A549 (cell line): ENCODE measurements at regions not wholly inside any gene's neighbourhood (a gene's known extent, or its start where the extent isn't known, plus 50 kb on each side); places are given as distances from the start of the nearest gene placed in this dataset.

Source experiments
- ATAC-seq, 2 experiments: fragments of 200-7000 bp in 1 of 2; fragments of >200 bp in 1 of 2; cut with Nextera tagmentation in 1 of 2; cut with Tn5 transposase in 1 of 2; 3 replicates each; pipeline versions ENCODE4 v1.8.0 to v1.9.1; 2018 to 2020; ENCODE audit warnings: mild to moderate bottlenecking in 1 of 2, moderate library complexity in 1 of 2
- CTCF ChIA-PET: fragments of 300-600 bp; sonication (Branson Sonifier 250); formaldehyde crosslinking; extraction: SDS; loops from one replicate; lab custom pipeline; 2021; ENCODE audit warnings: antibody characterized with exemption, inconsistent platforms; lab: Yijun Ruan, JAX
- POLR2A ChIA-PET: fragments of 350-600 bp; formaldehyde crosslinking; extraction: SDS; loops from one replicate; lab custom pipeline; 2021; ENCODE audit warnings: antibody characterized with exemption, inconsistent platforms; lab: Yijun Ruan, JAX
- DNase-seq, 2 experiments: peaks; one replicate each; pipeline versions ENCODE4 v3.0.0 to v3.0.0-alpha.2; 2011 to 2016; ENCODE audit warnings: low read depth in 1 of 2, low spot score in 1 of 2
- FAIRE-seq: peaks from 2 replicates; lab custom pipeline; 2011; peaks lifted over from hg19 to GRCh38; lab: Jason Lieb, UNC
- H3K27ac ChIP-seq, 2 experiments: fragments of >200 bp; sonication (Bioruptor Twin); formaldehyde crosslinking; 3 replicates each; pipeline ENCODE4 v1.5.1; 2016 to 2017
- H3K4me1 ChIP-seq: fragments of >200 bp; sonication (Bioruptor Twin); formaldehyde crosslinking; 3 replicates; pipeline ENCODE4 v1.6.1; 2016
- H3K4me2 ChIP-seq: fragments of >200 bp; sonication (Bioruptor Twin); formaldehyde crosslinking; 3 replicates; pipeline ENCODE4 v1.6.1; 2016
- H3K4me3 ChIP-seq: fragments of >200 bp; sonication (Bioruptor Twin); formaldehyde crosslinking; 3 replicates; pipeline ENCODE4 v1.5.1; 2016
- H3K9me3 ChIP-seq: fragments of >200 bp; sonication (Bioruptor Twin); formaldehyde crosslinking; 3 replicates; pipeline ENCODE4 v1.6.1; 2016
- MAFK ChIP-seq: fragments of 450-650 bp; IDR thresholded peaks from 2 replicates; pipeline ENCODE4 v1.6.1; 2014; ENCODE audit not compliant: partially characterized antibody
- PHF8 ChIP-seq: fragments of 200-600 bp; sonication (generic); IDR thresholded peaks from 2 replicates; pipeline ENCODE4 v1.6.1; 2016; ENCODE audit warnings: low read depth, mild to moderate bottlenecking, antibody characterized with exemption, moderate library complexity, borderline replicate concordance
- SREBF2 ChIP-seq: fragments of 450-650 bp; IDR thresholded peaks from 2 replicates; pipeline ENCODE4 v1.6.1; 2014; ENCODE audit warnings: mild to moderate bottlenecking, moderate library complexity
- WGBS: methylation state at CpG from one replicate; pipeline ENCODE4 v1.1.6; 2017; ENCODE audit errors: missing lambda C conversion rate; 5-methylcytosine and 5-hydroxymethylcytosine counted together
- small RNA-seq, 6 experiments: library from RNA; depleted of rRNA; stranded (forward); fragments of <200 nt; gene quantifications; one replicate each; pipeline ENCODE3, GENCODE V24; 2012
- TF ChIP-seq, protein P1 (sequence below): IDR thresholded peaks from 2 replicates; pipeline ENCODE4 v1.6.1; 2012; ENCODE audit warnings: low read depth, borderline replicate concordance

DNA sequence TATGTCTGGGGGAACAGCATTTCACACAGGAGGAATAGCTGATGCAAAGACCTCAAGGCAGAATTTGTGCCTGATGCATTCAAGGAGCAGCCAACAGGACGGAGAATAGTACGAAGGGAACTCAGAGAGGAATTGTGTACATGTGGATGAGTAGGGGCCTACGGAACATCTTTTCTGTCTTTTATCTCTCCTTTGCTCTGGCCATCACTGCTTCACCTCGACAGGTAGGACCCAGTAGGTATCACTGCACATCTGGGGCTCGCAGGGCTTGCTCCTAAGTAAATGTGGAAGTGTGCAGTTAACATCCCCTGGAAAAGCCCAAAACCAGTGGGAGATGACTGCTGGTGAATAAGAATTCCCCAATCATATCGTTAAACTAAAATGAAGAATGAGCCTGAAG, 56.4 kb upstream of the POU1F1 start:
- ChIA-PET CTCF (interaction anchor here (0.7 to 2.7 kb wide), 7 partner anchors 8 to 171 kb away, joined by 3 to 12 read pairs (median 6); no protein-coding TSS in a partner anchor), POLR2A (interaction anchor here (1.3 kb wide), 1 partner anchor 34 kb away, joined by 3 read pairs; no protein-coding TSS in a partner anchor)
- FAIRE-seq (no peak), ATAC-seq (peak; percentile 57 to 65), DNase-seq (peak in 1 of 2 experiments; percentile 49)
- Histone ChIP-seq H3K27ac (peak overlapping the region; percentile 96 to 98), H3K4me2 (peak overlapping the region; percentile 83), H3K9me3 (peaks cover 35% of the 10 kb centered on the region), H3K4me3 (0 out of 3 replicates have a peak overlapping the region, but pooled peaks have one; percentile 9), H3K4me1 (peaks cover 35% of the 10 kb centered on the region)
- TF ChIP-seq, protein P1, sequence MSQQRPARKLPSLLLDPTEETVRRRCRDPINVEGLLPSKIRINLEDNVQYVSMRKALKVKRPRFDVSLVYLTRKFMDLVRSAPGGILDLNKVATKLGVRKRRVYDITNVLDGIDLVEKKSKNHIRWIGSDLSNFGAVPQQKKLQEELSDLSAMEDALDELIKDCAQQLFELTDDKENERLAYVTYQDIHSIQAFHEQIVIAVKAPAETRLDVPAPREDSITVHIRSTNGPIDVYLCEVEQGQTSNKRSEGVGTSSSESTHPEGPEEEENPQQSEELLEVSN, result 0 out of 2 replicates have a peak, but pooled peaks have one; percentile 5
- TF ChIP-seq PHF8, result no peak
- 20% methylated on average over 6 of the region's 6 CpGs for WGBS

DNA sequence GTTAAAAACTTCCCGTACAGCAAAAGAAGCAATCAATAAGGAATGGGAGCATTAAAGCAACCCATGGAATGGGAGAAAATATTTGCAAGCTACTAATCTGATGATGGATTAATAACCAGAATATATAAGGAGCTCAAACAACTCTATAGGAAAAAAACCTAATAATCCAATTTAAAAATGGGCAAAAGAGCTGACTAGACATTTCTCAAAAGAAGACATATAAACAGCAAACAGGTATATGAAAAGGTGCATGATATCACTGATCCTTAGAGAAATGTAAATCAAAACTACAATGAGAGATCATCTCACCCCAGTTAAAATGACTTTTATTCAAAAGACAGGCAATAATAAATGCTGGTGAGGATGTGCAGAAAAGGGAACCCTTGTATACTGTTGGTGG, 52.7 kb upstream of the POU1F1 start:
- WGBS, result 5% methylated on average over 1 of the region's 1 CpG
- no peak for DNase-seq
- Histone ChIP-seq H3K4me2 (no peak overlapping the region), H3K4me3 (no peak overlapping the region), H3K27ac (no peak overlapping the region), H3K4me1 (peaks cover 21% of the 10 kb centered on the region), H3K9me3 (peaks cover 15% of the 10 kb centered on the region)
- peak; percentile 68 for FAIRE-seq
- peak; percentile 96 for TF ChIP-seq MAFK
- TF ChIP-seq SREBF2, result no peak
- no peak for ATAC-seq
- ChIA-PET CTCF (no interaction called here), POLR2A (interaction anchor here (1.3 kb wide), 1 partner anchor 102 kb away, joined by 4 read pairs; the partner anchor contains the start of gene CHMP2B)

Small RNAs in the stretch of these regions (small RNA-seq; reads per million reads assigned to genes)
- 0 reads per million in 6 experiments for gene RNU6-873P
- 0 to 0.35 (median 0) reads per million in 6 experiments for gene RNU6ATAC6P
